Neural progenitor cell (in vitro differentiated cells): ENCODE measurements at regions not wholly inside any gene's neighbourhood (a gene's known extent, or its start where the extent isn't known, plus 50 kb on each side); places are given as distances from the start of the nearest gene placed in this dataset.
A peak's percentile ranks its signal among the peaks of the same experiment; 100 is the strongest.

Source experiments
- DNase-seq: peaks from one replicate; pipeline ENCODE4 v3.0.0-alpha.2; 2016; ENCODE audit warnings: low spot score
- H2AFZ ChIP-seq: fragments of 200-600 bp; sonication (generic); replicated peaks from 2 replicates; pipeline ENCODE4 v1.6.1; 2016; ENCODE audit warnings: antibody characterized with exemption
- H3F3A ChIP-seq: fragments of 200-600 bp; sonication (generic); 2 replicates; pipeline ENCODE4 v1.6.1; 2016; ENCODE audit warnings: antibody characterized with exemption, low read depth
- H3K27ac ChIP-seq: fragments of 200-600 bp; sonication (generic); 2 replicates; pipeline ENCODE4 v1.5.1; 2016; ENCODE audit warnings: mild to moderate bottlenecking
- H3K27me3 ChIP-seq: fragments of 200-600 bp; sonication (generic); 2 replicates; pipeline ENCODE4 v1.6.1; 2016; ENCODE audit warnings: mild to moderate bottlenecking, moderate library complexity
- H3K36me3 ChIP-seq: fragments of 200-600 bp; sonication (generic); 2 replicates; pipeline ENCODE4 v1.5.1; 2016
- H3K4me1 ChIP-seq: fragments of 200-600 bp; sonication (generic); 2 replicates; pipeline ENCODE4 v1.6.1; 2016; ENCODE audit warnings: mixed run types
- H3K4me2 ChIP-seq: fragments of 200-600 bp; sonication (generic); 2 replicates; pipeline ENCODE4 v1.6.1; 2016
- H3K4me3 ChIP-seq: fragments of 200-600 bp; sonication (generic); 2 replicates; pipeline ENCODE4 v1.5.1; 2016
- H3K79me2 ChIP-seq: fragments of 200-600 bp; sonication (generic); 2 replicates; pipeline ENCODE4 v1.6.1; 2016; ENCODE audit warnings: low read depth
- H3K9ac ChIP-seq: fragments of 200-600 bp; sonication (generic); 2 replicates; pipeline ENCODE4 v1.6.1; 2016
- H3K9me3 ChIP-seq: fragments of 200-600 bp; sonication (generic); 2 replicates; pipeline ENCODE4 v1.5.1; 2016; ENCODE audit warnings: low read depth
- H4K20me1 ChIP-seq: fragments of 200-600 bp; sonication (generic); 2 replicates; pipeline ENCODE4 v1.6.1; 2016; ENCODE audit warnings: low read depth
- H3K27ac Mint-ChIP-seq: 3 replicates; pipeline ENCODE4 v1.8.0; 2021; ENCODE audit warnings: mixed read lengths
- H3K27me3 Mint-ChIP-seq: 2 replicates; pipeline ENCODE4 v1.8.0; 2022; ENCODE audit warnings: low read depth, mild to moderate bottlenecking, inconsistent platforms, moderate library complexity, mixed read lengths; ENCODE audit not compliant: insufficient read depth
- H3K36me3 Mint-ChIP-seq: 3 replicates; pipeline ENCODE4 v1.8.0; 2021; ENCODE audit warnings: mixed read lengths
- H3K4me1 Mint-ChIP-seq: 3 replicates; pipeline ENCODE4 v1.8.0; 2021; ENCODE audit warnings: mixed read lengths
- H3K4me3 Mint-ChIP-seq: 3 replicates; pipeline ENCODE4 v1.8.0; 2021; ENCODE audit warnings: mild to moderate bottlenecking, moderate library complexity, mixed read lengths
- H3K9me3 Mint-ChIP-seq: 3 replicates; pipeline ENCODE4 v1.8.0; 2020; ENCODE audit warnings: mixed read lengths
- EZH2 ChIP-seq: fragments of 200-600 bp; sonication (generic); IDR thresholded peaks from 2 replicates; pipeline ENCODE4 v1.6.1; 2017; ENCODE audit warnings: antibody characterized with exemption, mild to moderate bottlenecking, moderate library complexity
- EZH2phosphoT487 ChIP-seq: fragments of 200-600 bp; sonication (generic); IDR thresholded peaks from 2 replicates; pipeline ENCODE4 v1.6.1; 2017; ENCODE audit warnings: antibody characterized with exemption
- TF ChIP-seq, protein P1 (sequence below): fragments of 200-600 bp; sonication (generic); IDR thresholded peaks from 2 replicates; pipeline ENCODE4 v1.5.1; 2017; ENCODE audit warnings: antibody characterized with exemption, mild to moderate bottlenecking

DNA sequence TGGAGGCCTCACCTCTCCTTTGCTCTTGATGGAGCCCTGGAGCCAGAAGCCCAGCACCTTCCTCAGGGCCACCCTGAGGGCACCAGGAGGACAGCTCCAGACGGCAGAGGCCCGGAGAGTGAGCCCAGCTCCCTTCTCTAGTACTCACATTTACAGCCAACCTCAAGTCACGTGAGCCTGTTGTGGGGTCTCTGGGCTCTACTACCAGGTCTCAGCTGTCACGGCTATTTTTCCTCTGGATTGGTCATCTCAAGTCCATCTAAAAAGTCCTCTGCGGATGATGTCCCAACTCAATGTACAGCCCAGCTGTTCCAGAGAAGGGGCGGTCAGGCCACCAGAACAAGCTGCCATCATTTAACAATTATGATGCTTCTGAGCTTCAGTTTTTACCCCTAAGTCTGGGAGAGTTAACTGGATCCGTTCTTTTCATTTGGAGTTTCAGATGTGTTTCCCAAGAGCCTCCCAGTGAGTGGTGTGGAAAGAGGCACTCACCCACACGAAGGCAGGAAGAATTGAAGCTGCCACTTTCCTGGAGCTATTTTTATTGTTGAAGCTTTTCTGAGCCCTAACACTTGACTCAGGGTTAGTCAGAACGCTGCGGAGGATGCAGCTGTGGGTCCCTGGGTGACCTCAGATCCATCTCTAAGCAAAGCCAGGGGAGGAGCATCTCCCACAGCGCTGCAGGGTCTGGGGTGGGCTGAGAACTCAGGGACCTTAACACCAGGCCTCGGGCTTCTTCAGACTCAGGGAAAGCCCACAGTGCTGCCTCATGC lies 143.5 kb upstream of the UBL3 start:
- no peak for TF ChIP-seq EZH2phosphoT487
- TF ChIP-seq, protein P1, sequence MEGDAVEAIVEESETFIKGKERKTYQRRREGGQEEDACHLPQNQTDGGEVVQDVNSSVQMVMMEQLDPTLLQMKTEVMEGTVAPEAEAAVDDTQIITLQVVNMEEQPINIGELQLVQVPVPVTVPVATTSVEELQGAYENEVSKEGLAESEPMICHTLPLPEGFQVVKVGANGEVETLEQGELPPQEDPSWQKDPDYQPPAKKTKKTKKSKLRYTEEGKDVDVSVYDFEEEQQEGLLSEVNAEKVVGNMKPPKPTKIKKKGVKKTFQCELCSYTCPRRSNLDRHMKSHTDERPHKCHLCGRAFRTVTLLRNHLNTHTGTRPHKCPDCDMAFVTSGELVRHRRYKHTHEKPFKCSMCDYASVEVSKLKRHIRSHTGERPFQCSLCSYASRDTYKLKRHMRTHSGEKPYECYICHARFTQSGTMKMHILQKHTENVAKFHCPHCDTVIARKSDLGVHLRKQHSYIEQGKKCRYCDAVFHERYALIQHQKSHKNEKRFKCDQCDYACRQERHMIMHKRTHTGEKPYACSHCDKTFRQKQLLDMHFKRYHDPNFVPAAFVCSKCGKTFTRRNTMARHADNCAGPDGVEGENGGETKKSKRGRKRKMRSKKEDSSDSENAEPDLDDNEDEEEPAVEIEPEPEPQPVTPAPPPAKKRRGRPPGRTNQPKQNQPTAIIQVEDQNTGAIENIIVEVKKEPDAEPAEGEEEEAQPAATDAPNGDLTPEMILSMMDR, result no peak
- TF ChIP-seq EZH2, result no peak
- Mint-ChIP-seq H3K27me3 (no peaks in the 10 kb centered on the region), H3K36me3 (no peaks in the 10 kb centered on the region), H3K27ac (no peak overlapping the region), H3K9me3 (no peaks in the 10 kb centered on the region), H3K4me1 (no peaks in the 10 kb centered on the region), H3K4me3 (no peak overlapping the region)
- Histone ChIP-seq H3K79me2 (no peaks in the 10 kb centered on the region), H3F3A (no peaks in the 10 kb centered on the region), H3K9me3 (no peaks in the 10 kb centered on the region), H3K4me2 (no peak overlapping the region), H3K9ac (no peak overlapping the region), H2AFZ (no peak overlapping the region), H3K4me3 (no peak overlapping the region), H4K20me1 (no peaks in the 10 kb centered on the region), H3K27ac (no peak overlapping the region), H3K27me3 (no peaks in the 10 kb centered on the region), H3K36me3 (no peaks in the 10 kb centered on the region), H3K4me1 (no peaks in the 10 kb centered on the region)
- DNase-seq, result no peak

DNA sequence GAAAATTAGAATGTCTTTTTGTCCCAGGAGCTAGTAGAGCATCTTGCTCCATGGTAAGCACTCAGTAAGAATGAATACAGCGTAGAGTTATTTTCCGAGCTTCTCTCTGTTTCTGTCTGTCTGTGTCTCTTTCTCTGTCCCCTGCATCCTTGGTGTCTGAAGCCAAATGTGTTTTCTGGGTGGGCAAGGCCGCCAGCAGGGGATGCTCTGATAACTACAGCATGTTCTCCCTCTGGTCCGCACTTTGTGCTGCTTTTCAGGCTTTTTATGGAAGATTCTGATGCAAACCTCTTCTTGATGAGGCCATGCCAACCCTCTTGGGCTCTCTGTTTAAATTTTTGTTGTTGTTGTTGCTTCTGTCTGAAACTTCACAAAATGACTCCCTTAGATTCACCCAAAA lies 142.8 kb upstream of the UBL3 start:
- H3K27me3 Mint-ChIP-seq, result no peaks in the 10 kb centered on the region
- Histone ChIP-seq H4K20me1 (no peaks in the 10 kb centered on the region), H3K4me2 (no peak overlapping the region), H3K79me2 (no peaks in the 10 kb centered on the region), H3K4me1 (no peaks in the 10 kb centered on the region), H3K4me3 (no peak overlapping the region), H3K9ac (no peak overlapping the region), H3K36me3 (no peaks in the 10 kb centered on the region), H3K27me3 (no peaks in the 10 kb centered on the region), H3K9me3 (no peaks in the 10 kb centered on the region), H3K27ac (no peak overlapping the region), H3F3A (no peaks in the 10 kb centered on the region), H2AFZ (no peak overlapping the region)
- no peak overlapping the region for H3K27ac Mint-ChIP-seq
- no peaks in the 10 kb centered on the region for H3K36me3 Mint-ChIP-seq
- TF ChIP-seq EZH2phosphoT487 (no peak), EZH2 (no peak)
- TF ChIP-seq, protein P1, result peak; percentile 12
- no peaks in the 10 kb centered on the region for H3K9me3 Mint-ChIP-seq
- H3K4me3 Mint-ChIP-seq, result no peak overlapping the region
- H3K4me1 Mint-ChIP-seq, result no peaks in the 10 kb centered on the region
- no peak for DNase-seq

DNA sequence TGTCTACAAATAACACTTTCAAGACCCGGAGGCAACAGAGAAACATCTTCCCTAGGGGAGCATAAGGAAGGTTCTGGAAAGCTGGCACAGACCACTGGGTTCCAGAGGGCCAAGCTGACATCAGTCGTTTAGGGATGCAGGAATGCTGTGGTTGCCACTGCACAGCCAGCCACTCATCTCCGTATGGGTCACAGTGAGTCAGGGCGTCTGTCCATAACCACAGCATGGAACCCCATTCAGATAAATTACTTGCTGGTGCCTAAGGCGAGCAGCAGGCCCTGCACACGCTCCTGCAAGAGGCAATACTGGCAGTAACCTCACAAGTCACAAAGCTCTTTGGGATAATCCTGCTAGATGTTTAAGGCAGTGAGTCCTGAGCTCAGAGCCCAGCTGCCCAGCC lies 140.9 kb upstream of the UBL3 start:
- Mint-ChIP-seq H3K9me3 (peaks cover 8% of the 10 kb centered on the region), H3K36me3 (no peaks in the 10 kb centered on the region), H3K4me1 (no peaks in the 10 kb centered on the region), H3K27me3 (no peaks in the 10 kb centered on the region), H3K27ac (no peak overlapping the region), H3K4me3 (no peak overlapping the region)
- H3K4me3 ChIP-seq, result no peak overlapping the region
- no peak for TF ChIP-seq EZH2phosphoT487
- TF ChIP-seq, protein P1, result no peak
- TF ChIP-seq EZH2, result no peak
- H3K27ac ChIP-seq, result no peak overlapping the region
- no peaks in the 10 kb centered on the region for H4K20me1 ChIP-seq
- no peaks in the 10 kb centered on the region for H3K36me3 ChIP-seq
- no peaks in the 10 kb centered on the region for H3F3A ChIP-seq
- DNase-seq, result no peak
- H3K4me2 ChIP-seq, result no peak overlapping the region
- no peak overlapping the region for H2AFZ ChIP-seq
- H3K9ac ChIP-seq, result no peak overlapping the region
- no peaks in the 10 kb centered on the region for H3K9me3 ChIP-seq
- no peaks in the 10 kb centered on the region for H3K27me3 ChIP-seq
- no peaks in the 10 kb centered on the region for H3K79me2 ChIP-seq
- no peaks in the 10 kb centered on the region for H3K4me1 ChIP-seq
